Gastrocnemius medialis (tissue), 4 donors: ENCODE measurements at regions not wholly inside any gene's neighbourhood (a gene's known extent, or its start where the extent isn't known, plus 50 kb on each side); places are given as distances from the start of the nearest gene placed in this dataset.

Experiments
- POLR2A ChIP-seq, 2 donors: fragments of 450-650 bp; IDR thresholded peaks; one replicate each; pipeline ENCODE4 v1.6.1; 2017; ENCODE audit warnings: antibody characterized with exemption in 2 of 2, mild to moderate bottlenecking in 2 of 2, moderate library complexity in 2 of 2
- TF ChIP-seq, protein P1 (sequence below), 5 experiments: fragments of 450-650 bp in 3 of 5; fragments of 200-600 bp in 2 of 5; sonication (generic) in 2 of 5; IDR thresholded peaks in 4 of 5; conservative IDR thresholded peaks in 1 of 5; 1 replicate in 4 of 5; 2 replicates in 1 of 5; pipeline ENCODE4 v1.5.1; 2016 to 2019; ENCODE audit warnings: antibody characterized with exemption in 5 of 5, mild to moderate bottlenecking in 3 of 5, moderate library complexity in 3 of 5

- TF ChIP-seq, protein P1, sequence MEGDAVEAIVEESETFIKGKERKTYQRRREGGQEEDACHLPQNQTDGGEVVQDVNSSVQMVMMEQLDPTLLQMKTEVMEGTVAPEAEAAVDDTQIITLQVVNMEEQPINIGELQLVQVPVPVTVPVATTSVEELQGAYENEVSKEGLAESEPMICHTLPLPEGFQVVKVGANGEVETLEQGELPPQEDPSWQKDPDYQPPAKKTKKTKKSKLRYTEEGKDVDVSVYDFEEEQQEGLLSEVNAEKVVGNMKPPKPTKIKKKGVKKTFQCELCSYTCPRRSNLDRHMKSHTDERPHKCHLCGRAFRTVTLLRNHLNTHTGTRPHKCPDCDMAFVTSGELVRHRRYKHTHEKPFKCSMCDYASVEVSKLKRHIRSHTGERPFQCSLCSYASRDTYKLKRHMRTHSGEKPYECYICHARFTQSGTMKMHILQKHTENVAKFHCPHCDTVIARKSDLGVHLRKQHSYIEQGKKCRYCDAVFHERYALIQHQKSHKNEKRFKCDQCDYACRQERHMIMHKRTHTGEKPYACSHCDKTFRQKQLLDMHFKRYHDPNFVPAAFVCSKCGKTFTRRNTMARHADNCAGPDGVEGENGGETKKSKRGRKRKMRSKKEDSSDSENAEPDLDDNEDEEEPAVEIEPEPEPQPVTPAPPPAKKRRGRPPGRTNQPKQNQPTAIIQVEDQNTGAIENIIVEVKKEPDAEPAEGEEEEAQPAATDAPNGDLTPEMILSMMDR (IDR thresholded peaks at IDR 0.05 in 4 of 5, conservative IDR thresholded peaks at IDR 0.05 in 1 of 5): no peak
- no peak for TF ChIP-seq POLR2A (IDR thresholded peaks at IDR 0.05)
Measured at GRCh38 chr14:106393742-106394141, 867.4 kb downstream of the TMEM121 start.
